ENCODE measurements at regions not wholly inside any gene's neighbourhood (a gene's known extent, or its start where the extent isn't known, plus 50 kb on each side); places are given as distances from the start of the nearest gene placed in this dataset.

DNA sequence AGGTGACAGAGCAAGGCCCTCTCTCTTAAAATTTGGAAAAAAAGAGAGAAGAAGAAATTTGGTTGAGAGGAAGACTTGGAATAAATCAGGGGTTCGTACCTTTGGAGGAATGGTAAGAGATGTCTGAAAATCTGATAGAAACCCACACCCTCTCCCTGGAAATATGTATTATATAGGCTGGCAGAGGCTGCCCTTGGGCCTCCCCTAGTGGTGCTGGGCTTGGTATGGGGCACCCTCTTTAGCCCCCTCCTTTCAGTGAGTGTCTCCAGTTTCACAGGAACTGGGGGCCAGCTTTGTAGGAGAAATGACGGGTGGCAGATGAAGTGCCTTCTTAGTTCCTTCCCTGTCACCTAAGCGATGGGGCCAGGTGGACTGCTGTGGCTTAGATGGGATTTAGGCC lies 82.9 kb upstream of the SLC2A1 start:
- Histone ChIP-seq H3K27me3 (ENCODE audit: insufficient read depth) (no peaks in the 10 kb centered on the region), H3K4me3 (no peak overlapping the region), H4K20me1 (replicated peaks; ENCODE audit: insufficient read depth) (no peaks in the 10 kb centered on the region), H3K9me2 (ENCODE audit: insufficient read depth) (no peaks in the 10 kb centered on the region), H3K36me3 (ENCODE audit: insufficient read depth) (no peaks in the 10 kb centered on the region), H2AFZ (no peak overlapping the region), H3K4me1 (ENCODE audit: insufficient read depth) (no peaks in the 10 kb centered on the region), H3K79me2 (replicated peaks; ENCODE audit: insufficient read depth) (no peaks in the 10 kb centered on the region), H3K27ac (ENCODE audit: low read depth) (no peak overlapping the region), H3K4me2 (no peak overlapping the region), H3F3A (replicated peaks; ENCODE audit: low read depth) (0 out of 2 replicates have a peak, but pooled peaks cover 3% of the 10 kb centered on the region)
- Mint-ChIP-seq H3K9me3 (no peaks in the 10 kb centered on the region), H3K36me3 (ENCODE audit: low read depth) (no peaks in the 10 kb centered on the region), H3K27me3 (ENCODE audit: insufficient read depth, low read depth, poor library complexity) (peaks cover 1% of the 10 kb centered on the region), H3K4me3 (no peak overlapping the region), H3K27ac (no peak overlapping the region), H3K4me1 (peaks cover 18% of the 10 kb centered on the region)
- ATAC-seq (peak; percentile 43; the same call in 2 of the 3 replicates), DNase-seq (ENCODE audit: low spot score) (no peak)
- TF ChIP-seq, protein P1, sequence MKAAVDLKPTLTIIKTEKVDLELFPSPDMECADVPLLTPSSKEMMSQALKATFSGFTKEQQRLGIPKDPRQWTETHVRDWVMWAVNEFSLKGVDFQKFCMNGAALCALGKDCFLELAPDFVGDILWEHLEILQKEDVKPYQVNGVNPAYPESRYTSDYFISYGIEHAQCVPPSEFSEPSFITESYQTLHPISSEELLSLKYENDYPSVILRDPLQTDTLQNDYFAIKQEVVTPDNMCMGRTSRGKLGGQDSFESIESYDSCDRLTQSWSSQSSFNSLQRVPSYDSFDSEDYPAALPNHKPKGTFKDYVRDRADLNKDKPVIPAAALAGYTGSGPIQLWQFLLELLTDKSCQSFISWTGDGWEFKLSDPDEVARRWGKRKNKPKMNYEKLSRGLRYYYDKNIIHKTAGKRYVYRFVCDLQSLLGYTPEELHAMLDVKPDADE (IDR thresholded peaks at IDR 0.05): no peak
- TF ChIP-seq, protein P2, sequence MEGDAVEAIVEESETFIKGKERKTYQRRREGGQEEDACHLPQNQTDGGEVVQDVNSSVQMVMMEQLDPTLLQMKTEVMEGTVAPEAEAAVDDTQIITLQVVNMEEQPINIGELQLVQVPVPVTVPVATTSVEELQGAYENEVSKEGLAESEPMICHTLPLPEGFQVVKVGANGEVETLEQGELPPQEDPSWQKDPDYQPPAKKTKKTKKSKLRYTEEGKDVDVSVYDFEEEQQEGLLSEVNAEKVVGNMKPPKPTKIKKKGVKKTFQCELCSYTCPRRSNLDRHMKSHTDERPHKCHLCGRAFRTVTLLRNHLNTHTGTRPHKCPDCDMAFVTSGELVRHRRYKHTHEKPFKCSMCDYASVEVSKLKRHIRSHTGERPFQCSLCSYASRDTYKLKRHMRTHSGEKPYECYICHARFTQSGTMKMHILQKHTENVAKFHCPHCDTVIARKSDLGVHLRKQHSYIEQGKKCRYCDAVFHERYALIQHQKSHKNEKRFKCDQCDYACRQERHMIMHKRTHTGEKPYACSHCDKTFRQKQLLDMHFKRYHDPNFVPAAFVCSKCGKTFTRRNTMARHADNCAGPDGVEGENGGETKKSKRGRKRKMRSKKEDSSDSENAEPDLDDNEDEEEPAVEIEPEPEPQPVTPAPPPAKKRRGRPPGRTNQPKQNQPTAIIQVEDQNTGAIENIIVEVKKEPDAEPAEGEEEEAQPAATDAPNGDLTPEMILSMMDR (conservative IDR thresholded peaks at IDR 0.05; ENCODE audit: low read depth in 2 of 2): peak in 1 of 2 experiments; percentile 44; a peak in 2 of 4 replicates
- no peak for TF ChIP-seq POLR2AphosphoS5 (IDR thresholded peaks at IDR 0.05; ENCODE audit: low read depth)
- no peak for TF ChIP-seq JUNB (IDR thresholded peaks at IDR 0.05; ENCODE audit: unreplicated experiment)

DNA sequence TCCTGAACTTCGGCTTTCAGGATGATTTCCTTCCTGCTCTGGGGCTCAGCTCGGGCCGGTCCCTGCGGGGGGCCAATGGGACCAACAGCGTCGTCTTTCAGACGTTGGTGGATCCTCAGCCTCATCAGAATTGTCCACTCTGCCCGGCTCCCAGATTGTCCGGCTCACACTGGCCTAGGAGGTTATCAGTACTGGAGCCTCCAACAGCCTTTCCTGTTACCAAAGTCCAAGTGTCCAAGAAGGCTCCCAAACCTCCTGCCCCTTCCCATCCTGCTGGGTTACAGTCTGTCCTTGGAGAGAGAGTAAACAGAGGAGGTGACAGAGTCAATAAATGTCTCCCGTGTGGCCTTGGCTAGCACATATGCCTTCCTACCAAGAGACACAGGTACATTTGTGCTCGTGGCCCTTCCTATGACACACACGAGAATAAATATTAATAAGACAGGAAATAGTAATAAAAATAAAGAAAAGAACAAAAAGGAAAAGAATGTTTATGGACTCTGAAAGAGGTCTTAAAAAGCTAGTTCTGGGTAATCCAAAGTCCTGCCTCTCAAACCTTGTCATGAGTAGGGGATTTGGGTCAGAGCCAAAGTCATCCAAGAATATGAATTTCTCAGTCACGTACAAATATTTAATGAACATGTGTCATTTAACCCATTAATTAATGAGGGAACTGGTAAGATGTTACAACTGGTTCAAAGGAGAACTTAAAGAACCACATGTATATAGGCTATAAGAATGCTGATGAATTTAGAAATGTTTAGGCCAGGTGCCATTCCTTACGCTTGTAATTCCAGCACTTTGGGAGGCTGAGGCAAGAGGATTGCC lies 80.8 kb upstream of the SLC2A1 start:
- Histone ChIP-seq H2AFZ (peak overlapping the region; percentile 86; the same call in 1 of the 2 replicates), H3K79me2 (replicated peaks; ENCODE audit: insufficient read depth) (no peaks in the 10 kb centered on the region), H3K27me3 (ENCODE audit: insufficient read depth) (no peaks in the 10 kb centered on the region), H3K9me2 (ENCODE audit: insufficient read depth) (no peaks in the 10 kb centered on the region), H3K36me3 (ENCODE audit: insufficient read depth) (no peaks in the 10 kb centered on the region), H3F3A (replicated peaks; ENCODE audit: low read depth) (0 out of 2 replicates have a peak, but pooled peaks cover 6% of the 10 kb centered on the region), H3K27ac (ENCODE audit: low read depth) (no peak overlapping the region), H3K4me1 (ENCODE audit: insufficient read depth) (peaks cover 3% of the 10 kb centered on the region), H3K4me3 (no peak overlapping the region), H3K4me2 (no peak overlapping the region), H4K20me1 (replicated peaks; ENCODE audit: insufficient read depth) (no peaks in the 10 kb centered on the region)
- no peak for TF ChIP-seq ZNF114 (CRISPR knock-in tag; IDR thresholded peaks at IDR 0.05)
- no peak for ATAC-seq
- Mint-ChIP-seq H3K36me3 (ENCODE audit: low read depth) (no peaks in the 10 kb centered on the region), H3K27ac (no peak overlapping the region), H3K4me3 (no peak overlapping the region), H3K4me1 (peaks cover 25% of the 10 kb centered on the region), H3K27me3 (ENCODE audit: insufficient read depth, low read depth, poor library complexity) (peaks cover 1% of the 10 kb centered on the region), H3K9me3 (no peaks in the 10 kb centered on the region)
- DNase-seq (ENCODE audit: low spot score): no peak
